H1 (cell line): ENCODE measurements at regions not wholly inside any gene's neighbourhood (a gene's known extent, or its start where the extent isn't known, plus 50 kb on each side); places are given as distances from the start of the nearest gene placed in this dataset.

ENCODE experiments used
- CTCF ChIA-PET: fragments of 300-600 bp; sonication (Branson Sonifier 250); formaldehyde crosslinking; loops from one replicate; lab custom pipeline; 2021; ENCODE audit not compliant: partially characterized antibody; lab: Charles Lee
- POLR2A ChIA-PET: fragments of 300-600 bp; sonication (Branson Sonifier 250); formaldehyde crosslinking; loops from one replicate; lab custom pipeline; 2021; ENCODE audit warnings: inconsistent platforms; ENCODE audit not compliant: partially characterized antibody; lab: Charles Lee
- DNase-seq, 2 experiments: peaks; one replicate each; pipeline versions ENCODE4 v3.0.0 to v3.0.0-alpha.2; 2010 to 2022; ENCODE audit warnings: low spot score in 2 of 2, low read depth in 1 of 2, mixed read lengths in 1 of 2
- FAIRE-seq: peaks from 2 replicates; lab custom pipeline; 2011; peaks lifted over from hg19 to GRCh38; lab: Jason Lieb, UNC
- H2AFZ ChIP-seq: 2 replicates; pipeline ENCODE4 v1.8.1; 2012; ENCODE audit warnings: low read length, inconsistent platforms
- H2AK5ac ChIP-seq: 2 replicates; pipeline ENCODE4 v1.6.1; 2013; ENCODE audit warnings: low read depth, low read length
- H2BK120ac ChIP-seq: replicated peaks from 2 replicates; pipeline ENCODE3; 2013; ENCODE audit warnings: low read depth, low read length, inconsistent platforms
- H2BK12ac ChIP-seq: 2 replicates; pipeline ENCODE4 v1.6.1; 2013; ENCODE audit warnings: low read depth, low read length
- H2BK15ac ChIP-seq: 2 replicates; pipeline ENCODE4 v1.6.1; 2013; ENCODE audit warnings: low read length
- H2BK20ac ChIP-seq: 2 replicates; pipeline ENCODE4 v1.6.1; 2013; ENCODE audit warnings: low read length
- H2BK5ac ChIP-seq: 2 replicates; pipeline ENCODE4 v1.6.1; 2013; ENCODE audit warnings: low read depth, low read length
- H3K14ac ChIP-seq: 2 replicates; pipeline ENCODE4 v1.6.1; 2013; ENCODE audit warnings: inconsistent platforms; ENCODE audit not compliant: insufficient read length
- H3K18ac ChIP-seq: 2 replicates; pipeline ENCODE4 v1.6.1; 2013; ENCODE audit warnings: low read length; ENCODE audit errors: extremely low read depth
- H3K23ac ChIP-seq: 2 replicates; pipeline ENCODE4 v1.6.1; 2013; ENCODE audit warnings: inconsistent platforms; ENCODE audit not compliant: insufficient read length
- H3K23me2 ChIP-seq: 2 replicates; pipeline ENCODE4 v1.6.1; 2013; ENCODE audit warnings: low read depth, low read length
- H3K27ac ChIP-seq: 2 replicates; pipeline ENCODE4 v1.6.1; 2011; ENCODE audit warnings: low read depth, low read length, inconsistent platforms
- H3K27me3 ChIP-seq, 4 experiments: replicated peaks in 1 of 4; 1 replicate in 1 of 4; 2 replicates in 3 of 4; pipeline versions ENCODE4 v1.6.1 to v1.8.1; 2011 to 2013; ENCODE audit warnings: low read length in 3 of 4, mild to moderate bottlenecking in 3 of 4, inconsistent platforms in 2 of 4, mixed read lengths in 2 of 4, moderate library complexity in 1 of 4; ENCODE audit not compliant: control insufficient read depth in 3 of 4, insufficient read depth in 3 of 4; ENCODE audit errors: extremely low read depth in 1 of 4
- H3K36me3 ChIP-seq, 4 experiments: 2 replicates each; pipeline versions ENCODE4 v1.6.1 to v1.8.1; 2011 to 2013; ENCODE audit warnings: mild to moderate bottlenecking in 4 of 4, low read length in 3 of 4, moderate library complexity in 2 of 4, control low read depth in 1 of 4, inconsistent platforms in 1 of 4; ENCODE audit not compliant: insufficient read depth in 4 of 4, control insufficient read depth in 2 of 4
- H3K4ac ChIP-seq: replicated peaks from 2 replicates; pipeline ENCODE3; 2013; ENCODE audit warnings: low read length, low read depth, mixed read lengths, inconsistent platforms; ENCODE audit not compliant: insufficient read length
- H3K4me1 ChIP-seq, 4 experiments: replicated peaks in 1 of 4; 1 replicate in 1 of 4; 2 replicates in 3 of 4; pipeline versions ENCODE4 v1.6.1 to v1.8.1; 2011 to 2013; ENCODE audit warnings: low read length in 3 of 4, inconsistent platforms in 2 of 4, mixed read lengths in 1 of 4; ENCODE audit not compliant: insufficient read depth in 4 of 4, control insufficient read depth in 3 of 4
- H3K4me2 ChIP-seq, 2 experiments: 2 replicates each; pipeline versions ENCODE4 v1.6.1 to v1.8.1; 2011 to 2013; ENCODE audit warnings: low read depth in 2 of 2, low read length in 2 of 2, control low read depth in 1 of 2, inconsistent platforms in 1 of 2, mild to moderate bottlenecking in 1 of 2; ENCODE audit not compliant: insufficient read depth in 1 of 2
- H3K4me3 ChIP-seq, 4 experiments: fragments of 200-600, 300-600 bp in 1 of 4; sonication (generic), shearing (Covaris generic), sonication (Bioruptor Twin) in 1 of 4; 2 replicates each; pipeline versions ENCODE4 v1.5.1 to v1.8.1; 2011 to 2016; ENCODE audit warnings: low read length in 4 of 4, low read depth in 3 of 4, control low read depth in 2 of 4, inconsistent platforms in 2 of 4, mild to moderate bottlenecking in 2 of 4, mixed read lengths in 1 of 4, moderate library complexity in 1 of 4; ENCODE audit not compliant: insufficient read depth in 2 of 4; ENCODE audit errors: extremely low read depth in 1 of 4
- H3K56ac ChIP-seq: replicated peaks from 2 replicates; pipeline ENCODE3; 2013; ENCODE audit warnings: low read depth, mild to moderate bottlenecking, mixed read lengths, low read length, inconsistent platforms; ENCODE audit not compliant: insufficient read length
- H3K79me1 ChIP-seq: 2 replicates; pipeline ENCODE4 v1.6.1; 2013; ENCODE audit warnings: low read depth, low read length, control low read depth
- H3K79me2 ChIP-seq, 2 experiments: 2 replicates each; pipeline versions ENCODE4 v1.6.1 to v1.8.1; 2012 to 2013; ENCODE audit warnings: low read length in 2 of 2, mild to moderate bottlenecking in 2 of 2, inconsistent platforms in 1 of 2; ENCODE audit not compliant: insufficient read depth in 2 of 2, control insufficient read depth in 1 of 2
- H3K9ac ChIP-seq, 4 experiments: replicated peaks in 1 of 4; 1 replicate in 1 of 4; 2 replicates in 3 of 4; pipeline versions ENCODE4 v1.6.1 to v1.8.1; 2011 to 2013; ENCODE audit warnings: low read depth in 3 of 4, low read length in 3 of 4, control low read depth in 2 of 4, mild to moderate bottlenecking in 2 of 4, moderate library complexity in 2 of 4, inconsistent platforms in 1 of 4; ENCODE audit errors: extremely low read depth in 1 of 4
- H3K9me3 ChIP-seq, 2 experiments: 2 replicates each; pipeline versions ENCODE4 v1.6.1 to v1.8.1; 2012 to 2013; ENCODE audit warnings: mild to moderate bottlenecking in 2 of 2, moderate library complexity in 2 of 2, control low read depth in 1 of 2, inconsistent platforms in 1 of 2, low read depth in 1 of 2, low read length in 1 of 2, mixed read lengths in 1 of 2; ENCODE audit not compliant: insufficient read depth in 2 of 2
- H4K20me1 ChIP-seq, 2 experiments: replicated peaks in 1 of 2; 2 replicates each; pipeline versions ENCODE3 to v1.8.1; 2011 to 2013; ENCODE audit warnings: inconsistent platforms in 2 of 2, low read length in 2 of 2, mild to moderate bottlenecking in 1 of 2; ENCODE audit not compliant: insufficient read depth in 2 of 2, control insufficient read depth in 1 of 2
- H4K5ac ChIP-seq: 2 replicates; pipeline ENCODE4 v1.6.1; 2013; ENCODE audit warnings: low read length, low read depth, mixed read lengths, inconsistent platforms; ENCODE audit not compliant: insufficient read length
- H4K8ac ChIP-seq: 2 replicates; pipeline ENCODE4 v1.8.0; 2013; ENCODE audit warnings: mild to moderate bottlenecking, moderate library complexity, low read length, inconsistent platforms; ENCODE audit not compliant: insufficient read depth; ENCODE audit errors: extremely low read depth
- H4K91ac ChIP-seq: replicated peaks from 2 replicates; pipeline ENCODE3; 2013; ENCODE audit warnings: low read length, mixed read lengths, inconsistent platforms; ENCODE audit not compliant: insufficient read length
- CHD7 ChIP-seq: fragments of 300-600 bp; sonication (generic); IDR thresholded peaks from 2 replicates; pipeline ENCODE4 v1.7.1; 2012; ENCODE audit warnings: low read length, moderate library complexity, mild to moderate bottlenecking, inconsistent platforms; ENCODE audit not compliant: insufficient replicate concordance
- WGBS, 2 experiments: shearing (Covaris generic) in 1 of 2; methylation state at CpG; one replicate each; pipeline versions ENCODE4 v1.1.6 to v1.1.7; 2013 to 2015; ENCODE audit warnings: low lambda C conversion rate in 2 of 2, mixed read lengths in 2 of 2, inconsistent platforms in 1 of 2, low coverage in 1 of 2, missing lambda C conversion rate in 1 of 2; ENCODE audit not compliant: insufficient replicate concordance in 2 of 2, insufficient coverage in 1 of 2, insufficient read length in 1 of 2; ENCODE audit errors: extremely low coverage in 1 of 2, missing lambda C conversion rate in 1 of 2; 5-methylcytosine and 5-hydroxymethylcytosine counted together

- no peaks in the 10 kb centered on the region for H3K27me3 ChIP-seq
- DNase-seq = no peak
- no peaks in the 10 kb centered on the region for H3K4me1 ChIP-seq
- no peak overlapping the region for H4K91ac ChIP-seq
- no peak overlapping the region for H2AK5ac ChIP-seq
- no peak overlapping the region for H3K23ac ChIP-seq
- no peak overlapping the region for H4K8ac ChIP-seq
- no peak overlapping the region for H3K4me3 ChIP-seq
- no peak overlapping the region for H2BK120ac ChIP-seq
- no peaks in the 10 kb centered on the region for H4K20me1 ChIP-seq
- no peak overlapping the region for H2BK15ac ChIP-seq
- H3K9me3 ChIP-seq = no peaks in the 10 kb centered on the region
- no peaks in the 10 kb centered on the region; the same call in 1 of the 2 replicates for H3K23me2 ChIP-seq
- H2AFZ ChIP-seq = no peak overlapping the region
- H2BK20ac ChIP-seq = no peak overlapping the region
- no peak overlapping the region for H4K5ac ChIP-seq
- H3K4me2 ChIP-seq = no peak overlapping the region
- H2BK5ac ChIP-seq = no peak overlapping the region
- H3K27ac ChIP-seq = no peak overlapping the region
- H3K79me1 ChIP-seq = no peaks in the 10 kb centered on the region
- H3K14ac ChIP-seq = no peak overlapping the region
- no peak overlapping the region for H3K9ac ChIP-seq
- 97% methylated on average over 3 of the region's 3 CpGs; no CpG with 5 or more reads in 1 of the 2 experiments for WGBS, 2 experiments
- no peak overlapping the region for H3K4ac ChIP-seq
- H3K18ac ChIP-seq = no peak overlapping the region
- no peaks in the 10 kb centered on the region for H3K79me2 ChIP-seq
- FAIRE-seq = no peak
- ChIA-PET CTCF (interaction anchor here (0.6 to 3.1 kb wide), 12 partner anchors 9 to 428 kb away, joined by 3 to 21 read pairs (median 4); no protein-coding TSS in a partner anchor), POLR2A (no interaction called here)
- H3K56ac ChIP-seq = no peak overlapping the region
- no peak overlapping the region for H2BK12ac ChIP-seq
- H3K36me3 ChIP-seq = no peaks in the 10 kb centered on the region
- TF ChIP-seq CHD7 = no peak
Observed at GRCh38 chr4:128452415-128452814, 164.8 kb upstream of the PGRMC2 start.
